AG10803 (cell line): ENCODE measurements at regions not wholly inside any gene's neighbourhood (a gene's known extent, or its start where the extent isn't known, plus 50 kb on each side); places are given as distances from the start of the nearest gene placed in this dataset.

Source experiments
- DNase-seq: peaks from one replicate; pipeline ENCODE4 v3.0.0; 2010; ENCODE audit warnings: low read depth
- H3K4me3 ChIP-seq: 2 replicates; pipeline ENCODE4 v1.5.1; 2011; ENCODE audit warnings: mild to moderate bottlenecking, low read length, control low read depth
- TF ChIP-seq, protein P1 (sequence below): conservative IDR thresholded peaks from 2 replicates; pipeline ENCODE4 v1.5.1; 2011; ENCODE audit warnings: mild to moderate bottlenecking, low read length, control low read depth, inconsistent platforms

DNA sequence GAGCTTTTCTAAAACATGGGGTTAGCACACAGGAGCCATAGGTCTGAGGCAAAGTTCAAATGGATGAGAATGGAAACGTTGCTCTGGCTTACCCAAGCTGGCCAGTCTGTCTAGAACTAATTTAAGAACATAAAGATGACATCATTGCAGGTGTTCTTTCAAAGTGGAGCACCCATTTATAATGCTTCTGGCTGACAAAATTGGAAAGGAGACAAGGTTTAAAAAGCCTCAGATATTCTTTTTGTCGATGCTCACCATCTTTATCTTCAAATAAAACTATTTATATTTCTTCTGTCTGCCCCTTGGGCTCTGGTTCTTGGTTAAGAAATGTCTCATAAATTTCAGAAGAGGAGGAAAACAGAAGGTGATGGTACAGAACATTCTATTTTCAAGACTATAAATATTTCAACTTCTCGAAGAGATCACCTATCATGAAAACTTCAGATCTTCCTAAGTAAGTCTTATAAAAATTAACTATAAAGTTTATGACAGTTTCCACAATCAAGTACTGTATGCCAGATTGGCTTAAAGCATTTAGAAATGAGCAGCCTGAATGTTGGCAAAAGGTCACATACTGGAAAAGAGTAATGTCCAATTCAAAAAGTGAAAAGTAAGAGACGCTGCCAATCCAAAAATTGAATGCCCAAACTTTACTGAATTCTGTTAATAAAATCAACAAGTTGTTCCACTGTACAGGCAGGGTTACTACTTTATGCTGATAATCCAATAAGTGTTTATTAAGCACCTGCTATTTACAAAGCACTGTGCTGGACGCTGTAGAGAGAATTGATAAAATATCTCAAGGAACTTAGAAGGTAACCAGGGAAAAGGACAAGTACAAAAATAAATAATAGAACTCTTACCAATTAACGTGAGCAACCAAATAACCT is 92.0 kb downstream of the ETS2 start:
- DNase-seq = no peak
- TF ChIP-seq, protein P1, sequence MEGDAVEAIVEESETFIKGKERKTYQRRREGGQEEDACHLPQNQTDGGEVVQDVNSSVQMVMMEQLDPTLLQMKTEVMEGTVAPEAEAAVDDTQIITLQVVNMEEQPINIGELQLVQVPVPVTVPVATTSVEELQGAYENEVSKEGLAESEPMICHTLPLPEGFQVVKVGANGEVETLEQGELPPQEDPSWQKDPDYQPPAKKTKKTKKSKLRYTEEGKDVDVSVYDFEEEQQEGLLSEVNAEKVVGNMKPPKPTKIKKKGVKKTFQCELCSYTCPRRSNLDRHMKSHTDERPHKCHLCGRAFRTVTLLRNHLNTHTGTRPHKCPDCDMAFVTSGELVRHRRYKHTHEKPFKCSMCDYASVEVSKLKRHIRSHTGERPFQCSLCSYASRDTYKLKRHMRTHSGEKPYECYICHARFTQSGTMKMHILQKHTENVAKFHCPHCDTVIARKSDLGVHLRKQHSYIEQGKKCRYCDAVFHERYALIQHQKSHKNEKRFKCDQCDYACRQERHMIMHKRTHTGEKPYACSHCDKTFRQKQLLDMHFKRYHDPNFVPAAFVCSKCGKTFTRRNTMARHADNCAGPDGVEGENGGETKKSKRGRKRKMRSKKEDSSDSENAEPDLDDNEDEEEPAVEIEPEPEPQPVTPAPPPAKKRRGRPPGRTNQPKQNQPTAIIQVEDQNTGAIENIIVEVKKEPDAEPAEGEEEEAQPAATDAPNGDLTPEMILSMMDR = no peak
- H3K4me3 ChIP-seq = no peak overlapping the region

DNA sequence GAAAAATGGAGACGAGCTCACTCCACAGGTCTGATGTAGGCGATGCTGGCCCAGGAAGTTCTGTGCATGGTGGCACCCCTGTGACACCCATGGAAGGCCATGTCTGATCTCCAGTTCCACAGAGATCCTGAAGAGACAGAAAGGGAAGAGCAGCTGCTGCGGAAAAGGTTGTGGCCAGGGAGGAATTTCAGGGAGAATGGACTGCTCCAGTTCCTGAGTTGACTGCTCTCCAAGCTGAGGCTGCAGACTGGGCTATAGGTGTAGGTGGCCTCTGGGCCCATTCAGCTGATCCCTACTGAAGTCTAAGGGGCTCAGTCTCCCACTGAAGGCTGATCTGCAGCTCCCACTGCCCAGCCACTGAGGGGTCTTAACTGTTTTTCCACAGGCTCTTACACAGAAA is 89.2 kb downstream of the ETS2 start:
- no peak for DNase-seq
- H3K4me3 ChIP-seq = no peak overlapping the region
- TF ChIP-seq, protein P1 = no peak

DNA sequence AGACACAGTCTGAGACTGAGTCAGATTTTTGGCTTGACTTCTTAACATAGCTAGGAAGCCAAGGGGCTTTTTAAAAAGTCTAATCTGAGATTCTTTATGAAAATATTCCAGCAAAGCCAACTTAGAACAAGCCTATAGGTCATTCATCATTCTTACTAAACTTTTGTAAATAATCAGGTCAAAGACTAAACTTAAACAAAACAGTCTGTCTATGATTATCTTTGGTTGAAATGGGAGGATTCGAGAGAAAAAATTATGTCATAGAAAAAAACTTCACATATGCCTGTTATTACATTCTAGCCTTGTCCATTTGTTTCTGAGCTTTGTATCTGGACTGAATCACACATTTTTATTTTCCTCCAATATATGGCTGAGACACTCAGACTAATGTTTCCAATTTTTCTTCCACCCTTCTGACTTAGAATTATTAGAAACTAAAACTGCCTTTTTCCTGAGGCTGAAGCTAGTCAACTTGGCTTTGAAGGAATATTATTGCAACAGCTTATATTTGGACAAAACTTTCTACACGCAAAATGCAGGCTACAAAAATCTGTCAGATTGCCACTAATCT is 83.3 kb downstream of the ETS2 start:
- peak; percentile 29 for DNase-seq

DNA sequence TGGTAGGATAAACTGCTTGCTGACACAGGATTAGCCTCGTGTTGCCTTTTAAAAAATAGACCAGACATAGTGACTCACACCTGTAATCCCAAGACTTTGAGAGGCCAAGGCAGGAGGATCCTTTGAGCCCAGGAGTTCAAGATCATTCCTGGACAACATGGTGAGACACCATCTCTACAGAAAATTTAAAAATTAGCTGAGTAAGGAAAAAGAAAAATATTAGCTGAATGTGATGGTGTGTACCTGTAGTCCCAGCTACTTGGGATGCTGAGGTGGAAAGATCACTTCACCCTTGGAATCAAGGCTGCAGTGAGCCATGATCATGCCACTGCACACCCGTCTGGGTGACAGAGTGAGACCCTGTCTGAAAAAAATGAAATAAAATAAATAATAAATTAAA is 82.0 kb downstream of the ETS2 start:
- TF ChIP-seq, protein P1 = no peak
- no peak overlapping the region for H3K4me3 ChIP-seq
- no peak for DNase-seq

More for the DNA sequence above, 83.3 kb downstream of the ETS2 start:
- TF ChIP-seq, protein P1 = no peak
- H3K4me3 ChIP-seq = no peak overlapping the region

DNA sequence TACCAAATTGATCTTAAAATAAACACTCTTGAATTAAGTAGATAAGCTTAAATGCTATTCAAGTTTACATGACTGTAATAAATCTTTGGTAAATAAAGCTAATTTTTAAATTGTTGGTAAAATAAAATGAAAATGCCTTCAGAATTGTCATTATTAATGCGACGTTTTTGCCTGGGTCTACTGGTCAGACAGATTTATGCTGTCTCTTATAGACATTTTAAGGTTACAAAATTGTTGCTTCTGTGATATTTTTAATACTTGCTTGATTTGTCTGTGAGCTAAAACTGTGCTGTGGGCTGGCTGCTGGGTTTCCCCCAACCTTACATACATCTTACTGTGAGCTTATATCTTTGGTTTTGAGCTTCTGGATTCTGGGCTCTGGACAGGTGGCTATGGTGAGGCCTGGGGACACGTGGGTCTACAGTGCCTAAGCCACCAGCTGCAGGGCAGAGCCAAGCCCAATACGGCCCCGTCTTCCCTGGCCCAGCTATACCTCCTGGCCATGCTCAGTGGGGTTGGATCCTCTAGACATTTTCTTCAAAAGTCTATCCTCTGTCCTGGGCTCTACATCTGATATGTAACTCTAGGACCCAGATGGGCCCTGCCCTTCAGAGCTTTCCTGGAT is 81.4 kb downstream of the ETS2 start:
- TF ChIP-seq, protein P1 = no peak
- H3K4me3 ChIP-seq = no peak overlapping the region
- no peak for DNase-seq

DNA sequence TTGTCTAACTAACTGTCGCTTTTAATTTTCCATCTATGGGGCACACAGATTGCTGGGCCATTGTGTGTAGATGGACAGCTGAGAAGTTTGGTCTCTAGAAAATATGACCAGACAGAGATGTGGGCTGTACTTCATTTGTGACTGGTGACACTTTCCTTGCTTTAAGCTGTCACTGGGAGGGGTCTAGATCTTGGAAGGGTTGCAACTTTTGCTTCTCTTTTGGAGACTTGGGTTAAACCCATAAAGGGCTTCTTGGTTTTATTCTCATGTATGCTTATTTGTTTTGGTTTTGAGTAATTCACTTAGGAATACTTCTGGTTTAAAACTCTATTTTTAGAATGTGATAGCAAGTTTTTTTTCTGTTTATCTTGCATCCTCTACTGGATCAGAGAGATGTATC is 80.2 kb downstream of the ETS2 start:
- DNase-seq = no peak
- H3K4me3 ChIP-seq = no peak overlapping the region
- TF ChIP-seq, protein P1 = no peak
